ENCODE measurements at regions not wholly inside any gene's neighbourhood (a gene's known extent, or its start where the extent isn't known, plus 50 kb on each side); places are given as distances from the start of the nearest gene placed in this dataset.

GRCh38 chr7:21221130-21221529 is 206.8 kb upstream of the SP4 start:
- no peak for DNase-seq (ENCODE audit: low spot score)

- no peak for DNase-seq (ENCODE audit: low spot score)
These were observed 189.3 kb upstream of the SP4 start for GRCh38 chr7:21238400-21239116.

- DNase-seq (ENCODE audit: low spot score): no peak
These were observed 184.6 kb upstream of the SP4 start for GRCh38 chr7:21243265-21243664.

- DNase-seq (ENCODE audit: low spot score): no peak
These were observed 176.6 kb upstream of the SP4 start for GRCh38 chr7:21251151-21251800.

- peak; percentile 51 for DNase-seq (ENCODE audit: low spot score)
These were observed 173.9 kb upstream of the SP4 start for GRCh38 chr7:21253740-21254687.

- DNase-seq (ENCODE audit: low spot score): peak; percentile 27
These were observed 171.5 kb upstream of the SP4 start for GRCh38 chr7:21256310-21256877.

GRCh38 chr7:21260939-21261338 is 166.9 kb upstream of the SP4 start:
- DNase-seq (ENCODE audit: low spot score): no peak

GRCh38 chr7:21261627-21262594 is 166.0 kb upstream of the SP4 start:
- DNase-seq (ENCODE audit: low spot score): peak; percentile 35

GRCh38 chr7:21269021-21269420 is 158.9 kb upstream of the SP4 start:
- no peak for DNase-seq (ENCODE audit: low spot score)

- no peak for DNase-seq (ENCODE audit: low spot score)
These were observed 151.3 kb upstream of the SP4 start for GRCh38 chr7:21276471-21277035.

- no peak for DNase-seq (ENCODE audit: low spot score)
These were observed 148.9 kb upstream of the SP4 start for GRCh38 chr7:21278944-21279343.

GRCh38 chr7:21281193-21281592 is 146.7 kb upstream of the SP4 start:
- DNase-seq (ENCODE audit: low spot score): no peak

GRCh38 chr7:21293771-21294170 is 134.1 kb upstream of the SP4 start:
- no peak for DNase-seq (ENCODE audit: low spot score)

GRCh38 chr7:21299766-21300165 is 128.1 kb upstream of the SP4 start:
- no peak for DNase-seq (ENCODE audit: low spot score)

- DNase-seq (ENCODE audit: low spot score): no peak
These were observed 127.2 kb upstream of the SP4 start for GRCh38 chr7:21300692-21301091.

GRCh38 chr7:21304808-21305375 is 123.0 kb upstream of the SP4 start:
- no peak for DNase-seq (ENCODE audit: low spot score)

- DNase-seq (ENCODE audit: low spot score): no peak
These were observed 122.2 kb upstream of the SP4 start for GRCh38 chr7:21305455-21306235.

GRCh38 chr7:21314954-21315353 is 112.9 kb upstream of the SP4 start:
- no peak for DNase-seq (ENCODE audit: low spot score)

All from GM03348 (cell line).